ENCODE measurements at regions not wholly inside any gene's neighbourhood (a gene's known extent, or its start where the extent isn't known, plus 50 kb on each side); places are given as distances from the start of the nearest gene placed in this dataset.

- no peaks in the 10 kb centered on the region for H3K27me3 ChIP-seq (ENCODE audit: control insufficient read depth in 1 of 2, insufficient read depth in 2 of 2, low read length in 2 of 2)
- H3K4me3 ChIP-seq (ENCODE audit: low read depth in 1 of 2, low read length in 2 of 2), result no peak overlapping the region
- H3K36me3 ChIP-seq (ENCODE audit: control insufficient read depth in 2 of 2, insufficient read depth in 2 of 2, low read length in 1 of 2), result no peaks in the 10 kb centered on the region
- 77 to 87% methylated on average over 2 of the region's 2 CpGs for WGBS, 2 donors
- H3K4me1 ChIP-seq (ENCODE audit: control insufficient read depth in 2 of 2, insufficient read depth in 2 of 2, low read length in 1 of 2), result no peaks in the 10 kb centered on the region
- no peak overlapping the region for H3K27ac ChIP-seq (ENCODE audit: low read depth in 2 of 2, low read length in 1 of 2)
- no peaks in the 10 kb centered on the region for H3K9me3 ChIP-seq (ENCODE audit: control insufficient read depth in 2 of 2, insufficient read depth in 1 of 2, low read depth in 1 of 2, low read length in 1 of 2)
Measured at GRCh38 chr18:71725256-71725655, 818.9 kb downstream of the CBLN2 start.

- Histone ChIP-seq H3K36me3 (ENCODE audit: control insufficient read depth in 2 of 2, insufficient read depth in 2 of 2, low read length in 1 of 2) (no peaks in the 10 kb centered on the region), H3K27ac (ENCODE audit: low read depth in 2 of 2, low read length in 1 of 2) (no peak overlapping the region), H3K9me3 (ENCODE audit: control insufficient read depth in 2 of 2, insufficient read depth in 1 of 2, low read depth in 1 of 2, low read length in 1 of 2) (no peaks in the 10 kb centered on the region), H3K4me3 (ENCODE audit: low read depth in 1 of 2, low read length in 2 of 2) (no peak overlapping the region), H3K4me1 (ENCODE audit: control insufficient read depth in 2 of 2, insufficient read depth in 2 of 2, low read length in 1 of 2) (no peaks in the 10 kb centered on the region), H3K27me3 (ENCODE audit: control insufficient read depth in 1 of 2, insufficient read depth in 2 of 2, low read length in 2 of 2) (no peaks in the 10 kb centered on the region)
- WGBS, 2 donors, result 71 to 74% methylated on average over 1 of the region's 1 CpG
Measured at GRCh38 chr18:71707985-71708500, 836.1 kb downstream of the CBLN2 start.

- no peaks in the 10 kb centered on the region for H3K9me3 ChIP-seq (ENCODE audit: control insufficient read depth in 2 of 2, insufficient read depth in 1 of 2, low read depth in 1 of 2, low read length in 1 of 2)
- H3K27me3 ChIP-seq (ENCODE audit: control insufficient read depth in 1 of 2, insufficient read depth in 2 of 2, low read length in 2 of 2), result no peaks in the 10 kb centered on the region
- H3K4me1 ChIP-seq (ENCODE audit: control insufficient read depth in 2 of 2, insufficient read depth in 2 of 2, low read length in 1 of 2), result no peaks in the 10 kb centered on the region
- H3K4me3 ChIP-seq (ENCODE audit: low read depth in 1 of 2, low read length in 2 of 2), result no peak overlapping the region
- H3K36me3 ChIP-seq (ENCODE audit: control insufficient read depth in 2 of 2, insufficient read depth in 2 of 2, low read length in 1 of 2), result no peaks in the 10 kb centered on the region
- H3K27ac ChIP-seq (ENCODE audit: low read depth in 2 of 2, low read length in 1 of 2), result no peak overlapping the region
- 64 to 73% methylated on average over 1 of the region's 1 CpG for WGBS, 2 donors
Measured at GRCh38 chr18:71707400-71707799, 836.7 kb downstream of the CBLN2 start.

- Histone ChIP-seq H3K27me3 (ENCODE audit: control insufficient read depth in 1 of 2, insufficient read depth in 2 of 2, low read length in 2 of 2) (no peaks in the 10 kb centered on the region), H3K4me3 (ENCODE audit: low read depth in 1 of 2, low read length in 2 of 2) (no peak overlapping the region), H3K4me1 (ENCODE audit: control insufficient read depth in 2 of 2, insufficient read depth in 2 of 2, low read length in 1 of 2) (no peaks in the 10 kb centered on the region), H3K9me3 (ENCODE audit: control insufficient read depth in 2 of 2, insufficient read depth in 1 of 2, low read depth in 1 of 2, low read length in 1 of 2) (no peaks in the 10 kb centered on the region), H3K36me3 (ENCODE audit: control insufficient read depth in 2 of 2, insufficient read depth in 2 of 2, low read length in 1 of 2) (no peaks in the 10 kb centered on the region), H3K27ac (ENCODE audit: low read depth in 2 of 2, low read length in 1 of 2) (no peak overlapping the region)
- 49 to 63% methylated on average over 2 of the region's 2 CpGs for WGBS, 2 donors
Measured at GRCh38 chr18:71689416-71690160, 854.6 kb downstream of the CBLN2 start.

- H3K27ac ChIP-seq (ENCODE audit: low read depth in 2 of 2, low read length in 1 of 2), result no peak overlapping the region
Measured at GRCh38 chr18:71682591-71682990, 861.6 kb downstream of the CBLN2 start.

GRCh38 chr18:71678144-71678543 is 866.0 kb downstream of the CBLN2 start:
- no peaks in the 10 kb centered on the region for H3K27me3 ChIP-seq (ENCODE audit: control insufficient read depth in 1 of 2, insufficient read depth in 2 of 2, low read length in 2 of 2)
- no peaks in the 10 kb centered on the region for H3K4me1 ChIP-seq (ENCODE audit: control insufficient read depth in 2 of 2, insufficient read depth in 2 of 2, low read length in 1 of 2)
- WGBS, 2 donors, result 66 to 70% methylated on average over 2 of the region's 2 CpGs
- H3K9me3 ChIP-seq (ENCODE audit: control insufficient read depth in 2 of 2, insufficient read depth in 1 of 2, low read depth in 1 of 2, low read length in 1 of 2), result peaks cover 3 to 8% of the 10 kb centered on the region in 2 donors
- no peaks in the 10 kb centered on the region for H3K36me3 ChIP-seq (ENCODE audit: control insufficient read depth in 2 of 2, insufficient read depth in 2 of 2, low read length in 1 of 2)
- H3K4me3 ChIP-seq (ENCODE audit: low read depth in 1 of 2, low read length in 2 of 2), result no peak overlapping the region
- no peak overlapping the region for H3K27ac ChIP-seq (ENCODE audit: low read depth in 2 of 2, low read length in 1 of 2)

More at GRCh38 chr18:71682591-71682990, 861.6 kb downstream of the CBLN2 start:
- no peaks in the 10 kb centered on the region for H3K27me3 ChIP-seq (ENCODE audit: control insufficient read depth in 1 of 2, insufficient read depth in 2 of 2, low read length in 2 of 2)
- 65 to 71% methylated on average over 5 of the region's 5 CpGs for WGBS, 2 donors
- H3K4me3 ChIP-seq (ENCODE audit: low read depth in 1 of 2, low read length in 2 of 2), result no peak overlapping the region
- no peaks in the 10 kb centered on the region for H3K36me3 ChIP-seq (ENCODE audit: control insufficient read depth in 2 of 2, insufficient read depth in 2 of 2, low read length in 1 of 2)
- H3K4me1 ChIP-seq (ENCODE audit: control insufficient read depth in 2 of 2, insufficient read depth in 2 of 2, low read length in 1 of 2), result no peaks in the 10 kb centered on the region
- H3K9me3 ChIP-seq (ENCODE audit: control insufficient read depth in 2 of 2, insufficient read depth in 1 of 2, low read depth in 1 of 2, low read length in 1 of 2), result no peaks in the 10 kb centered on the region

GRCh38 chr18:71673954-71674353 is 870.2 kb downstream of the CBLN2 start:
- H3K27me3 ChIP-seq (ENCODE audit: control insufficient read depth in 1 of 2, insufficient read depth in 2 of 2, low read length in 2 of 2), result no peaks in the 10 kb centered on the region
- H3K9me3 ChIP-seq (ENCODE audit: control insufficient read depth in 2 of 2, insufficient read depth in 1 of 2, low read depth in 1 of 2, low read length in 1 of 2), result peaks cover 3 to 8% of the 10 kb centered on the region in 2 donors
- H3K36me3 ChIP-seq (ENCODE audit: control insufficient read depth in 2 of 2, insufficient read depth in 2 of 2, low read length in 1 of 2), result no peaks in the 10 kb centered on the region
- WGBS, 2 donors, result 85 to 89% methylated on average over 10 of the region's 10 CpGs
- no peak overlapping the region for H3K27ac ChIP-seq (ENCODE audit: low read depth in 2 of 2, low read length in 1 of 2)
- H3K4me3 ChIP-seq (ENCODE audit: low read depth in 1 of 2, low read length in 2 of 2), result no peak overlapping the region
- H3K4me1 ChIP-seq (ENCODE audit: control insufficient read depth in 2 of 2, insufficient read depth in 2 of 2, low read length in 1 of 2), result no peaks in the 10 kb centered on the region

- no peak overlapping the region for H3K27ac ChIP-seq (ENCODE audit: low read depth in 2 of 2, low read length in 1 of 2)
- no peak overlapping the region for H3K4me3 ChIP-seq (ENCODE audit: low read depth in 1 of 2, low read length in 2 of 2)
- 81 to 85% methylated on average over 5 of the region's 5 CpGs for WGBS, 2 donors
- H3K9me3 ChIP-seq (ENCODE audit: control insufficient read depth in 2 of 2, insufficient read depth in 1 of 2, low read depth in 1 of 2, low read length in 1 of 2), result peaks cover 3 to 8% of the 10 kb centered on the region in 2 donors
- H3K27me3 ChIP-seq (ENCODE audit: control insufficient read depth in 1 of 2, insufficient read depth in 2 of 2, low read length in 2 of 2), result no peaks in the 10 kb centered on the region
- no peaks in the 10 kb centered on the region for H3K4me1 ChIP-seq (ENCODE audit: control insufficient read depth in 2 of 2, insufficient read depth in 2 of 2, low read length in 1 of 2)
- no peaks in the 10 kb centered on the region for H3K36me3 ChIP-seq (ENCODE audit: control insufficient read depth in 2 of 2, insufficient read depth in 2 of 2, low read length in 1 of 2)
Measured at GRCh38 chr18:71673498-71673897, 870.6 kb downstream of the CBLN2 start.

GRCh38 chr18:71666481-71666880 is 877.7 kb downstream of the CBLN2 start:
- H3K4me3 ChIP-seq (ENCODE audit: low read depth in 1 of 2, low read length in 2 of 2), result no peak overlapping the region
- H3K27me3 ChIP-seq (ENCODE audit: control insufficient read depth in 1 of 2, insufficient read depth in 2 of 2, low read length in 2 of 2), result no peaks in the 10 kb centered on the region
- peaks cover 0 to 3% of the 10 kb centered on the region in 2 donors for H3K9me3 ChIP-seq (ENCODE audit: control insufficient read depth in 2 of 2, insufficient read depth in 1 of 2, low read depth in 1 of 2, low read length in 1 of 2)
- H3K36me3 ChIP-seq (ENCODE audit: control insufficient read depth in 2 of 2, insufficient read depth in 2 of 2, low read length in 1 of 2), result no peaks in the 10 kb centered on the region
- H3K4me1 ChIP-seq (ENCODE audit: control insufficient read depth in 2 of 2, insufficient read depth in 2 of 2, low read length in 1 of 2), result no peaks in the 10 kb centered on the region
- WGBS, 2 donors, result 91 to 94% methylated on average over 2 of the region's 2 CpGs
- no peak overlapping the region for H3K27ac ChIP-seq (ENCODE audit: low read depth in 2 of 2, low read length in 1 of 2)

- Histone ChIP-seq H3K27me3 (ENCODE audit: control insufficient read depth in 1 of 2, insufficient read depth in 2 of 2, low read length in 2 of 2) (no peaks in the 10 kb centered on the region), H3K27ac (ENCODE audit: low read depth in 2 of 2, low read length in 1 of 2) (no peak overlapping the region), H3K9me3 (ENCODE audit: control insufficient read depth in 2 of 2, insufficient read depth in 1 of 2, low read depth in 1 of 2, low read length in 1 of 2) (peaks cover 0 to 3% of the 10 kb centered on the region in 2 donors), H3K36me3 (ENCODE audit: control insufficient read depth in 2 of 2, insufficient read depth in 2 of 2, low read length in 1 of 2) (no peaks in the 10 kb centered on the region), H3K4me1 (ENCODE audit: control insufficient read depth in 2 of 2, insufficient read depth in 2 of 2, low read length in 1 of 2) (no peaks in the 10 kb centered on the region), H3K4me3 (ENCODE audit: low read depth in 1 of 2, low read length in 2 of 2) (no peak overlapping the region)
Measured at GRCh38 chr18:71665131-71665530, 879.0 kb downstream of the CBLN2 start.
